ENCODE measurements at regions not wholly inside any gene's neighbourhood (a gene's known extent, or its start where the extent isn't known, plus 50 kb on each side); places are given as distances from the start of the nearest gene placed in this dataset.

DNA sequence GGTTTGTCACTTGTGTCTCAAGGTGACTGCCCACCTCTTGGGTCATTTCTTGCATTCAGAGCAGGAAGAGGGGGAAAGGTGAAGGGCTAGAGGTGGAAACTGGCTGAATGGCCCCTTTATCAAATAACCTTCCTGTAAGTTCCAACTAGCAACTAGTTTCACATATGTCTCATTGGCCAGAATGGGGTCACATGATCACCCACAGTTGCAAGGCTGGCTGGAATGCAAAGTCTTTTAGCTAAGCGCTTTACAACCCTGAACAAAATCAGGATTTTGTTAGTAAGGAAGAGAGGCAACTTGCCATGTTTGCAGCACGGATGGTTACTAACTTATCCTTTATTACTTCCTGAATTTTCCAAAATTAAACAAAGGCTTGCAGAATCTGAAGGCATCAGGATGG, 156.3 kb downstream of the EMX2 start:
- Histone ChIP-seq H3K9me3 (ENCODE audit: control insufficient read depth, insufficient read depth, low read length) (peaks cover 11% of the 10 kb centered on the region), H3K27ac (ENCODE audit: low read depth, low read length) (no peak overlapping the region), H3K4me3 (ENCODE audit: low read depth, low read length) (no peak overlapping the region), H3K27me3 (ENCODE audit: control insufficient read depth, insufficient read depth, low read length) (no peaks in the 10 kb centered on the region)
- no peak for DNase-seq (ENCODE audit: low read depth, low spot score)
- CTCF ChIA-PET, result no interaction called here
- POLR2A ChIA-PET, result no interaction called here
- TF ChIP-seq, protein P1, sequence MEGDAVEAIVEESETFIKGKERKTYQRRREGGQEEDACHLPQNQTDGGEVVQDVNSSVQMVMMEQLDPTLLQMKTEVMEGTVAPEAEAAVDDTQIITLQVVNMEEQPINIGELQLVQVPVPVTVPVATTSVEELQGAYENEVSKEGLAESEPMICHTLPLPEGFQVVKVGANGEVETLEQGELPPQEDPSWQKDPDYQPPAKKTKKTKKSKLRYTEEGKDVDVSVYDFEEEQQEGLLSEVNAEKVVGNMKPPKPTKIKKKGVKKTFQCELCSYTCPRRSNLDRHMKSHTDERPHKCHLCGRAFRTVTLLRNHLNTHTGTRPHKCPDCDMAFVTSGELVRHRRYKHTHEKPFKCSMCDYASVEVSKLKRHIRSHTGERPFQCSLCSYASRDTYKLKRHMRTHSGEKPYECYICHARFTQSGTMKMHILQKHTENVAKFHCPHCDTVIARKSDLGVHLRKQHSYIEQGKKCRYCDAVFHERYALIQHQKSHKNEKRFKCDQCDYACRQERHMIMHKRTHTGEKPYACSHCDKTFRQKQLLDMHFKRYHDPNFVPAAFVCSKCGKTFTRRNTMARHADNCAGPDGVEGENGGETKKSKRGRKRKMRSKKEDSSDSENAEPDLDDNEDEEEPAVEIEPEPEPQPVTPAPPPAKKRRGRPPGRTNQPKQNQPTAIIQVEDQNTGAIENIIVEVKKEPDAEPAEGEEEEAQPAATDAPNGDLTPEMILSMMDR (IDR thresholded peaks at IDR 0.05; ENCODE audit: low read depth, low read length), result no peak

DNA sequence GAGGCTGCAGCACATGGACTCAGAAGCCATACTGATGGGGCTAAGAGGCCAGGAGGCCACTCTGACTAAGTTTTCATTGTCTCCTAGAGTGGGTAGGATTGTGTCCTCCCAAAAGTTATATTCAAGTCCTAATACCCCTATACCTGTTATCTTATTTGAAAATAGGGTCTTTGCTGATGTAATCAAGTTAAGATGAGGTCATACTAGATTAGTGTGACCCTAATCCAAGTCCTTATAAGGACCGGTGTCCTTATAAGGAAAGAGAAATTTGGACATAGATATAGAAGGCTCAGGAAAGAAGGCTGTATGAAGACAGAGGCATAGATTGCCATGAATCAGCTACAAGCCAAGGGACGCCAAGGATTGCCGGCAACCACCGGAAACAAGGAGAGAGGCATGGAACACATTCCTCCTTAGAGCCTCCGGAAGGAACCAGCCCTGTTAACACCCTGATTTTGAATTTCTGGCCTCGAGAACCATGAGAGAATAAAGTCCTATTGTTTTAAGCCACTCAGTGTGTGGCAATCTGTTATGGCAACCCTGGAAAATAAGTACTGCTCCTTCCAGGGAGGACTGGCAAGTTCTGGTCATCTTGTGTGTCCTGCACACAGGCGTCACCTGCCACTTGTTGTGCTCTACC, 157.0 kb downstream of the EMX2 start:
- DNase-seq (ENCODE audit: low read depth, low spot score), result no peak

DNA sequence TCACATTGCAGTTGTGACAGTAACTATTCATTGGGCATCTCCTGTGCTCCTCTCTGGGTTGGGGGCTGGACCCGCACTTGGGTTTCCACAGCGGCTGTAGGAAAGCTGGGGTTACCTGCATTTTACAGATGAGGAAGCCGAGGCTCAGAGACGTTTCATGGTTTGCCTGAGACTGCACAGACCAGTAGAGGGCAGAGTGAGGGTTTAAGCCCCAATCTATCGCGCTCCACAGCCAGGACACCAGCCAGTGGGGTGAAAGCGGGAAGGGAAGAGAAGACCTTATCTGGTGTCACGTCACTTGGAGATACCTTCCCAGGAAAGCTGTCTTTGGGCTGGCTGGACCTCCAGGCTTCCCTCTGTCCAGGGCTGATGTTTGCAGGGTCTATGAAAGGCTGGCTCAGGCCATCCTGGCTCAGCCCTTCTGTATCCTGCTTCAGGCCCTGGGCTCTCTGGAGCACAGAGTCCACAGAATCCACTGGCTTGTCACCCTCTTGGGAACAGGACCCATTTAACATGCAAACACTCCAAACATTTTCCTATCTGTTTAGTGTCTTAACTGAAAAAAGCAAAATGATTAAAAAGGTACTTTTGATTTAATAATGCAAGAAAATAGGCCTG, 167.7 kb downstream of the EMX2 start:
- TF ChIP-seq, protein P1 (IDR thresholded peaks at IDR 0.05; ENCODE audit: low read depth, low read length), result no peak
- ChIA-PET POLR2A (no interaction called here), CTCF (no interaction called here)
- Histone ChIP-seq H3K27ac (ENCODE audit: low read depth, low read length) (no peak overlapping the region), H3K9me3 (ENCODE audit: control insufficient read depth, insufficient read depth, low read length) (peaks cover 15% of the 10 kb centered on the region; the same call in 1 of the 2 replicates), H3K27me3 (ENCODE audit: control insufficient read depth, insufficient read depth, low read length) (no peaks in the 10 kb centered on the region), H3K4me3 (ENCODE audit: low read depth, low read length) (no peak overlapping the region)
- no peak for DNase-seq (ENCODE audit: low read depth, low spot score)

More for the DNA sequence above, 157.0 kb downstream of the EMX2 start:
- ChIA-PET POLR2A (no interaction called here), CTCF (no interaction called here)
- Histone ChIP-seq H3K27ac (ENCODE audit: low read depth, low read length) (no peak overlapping the region), H3K27me3 (ENCODE audit: control insufficient read depth, insufficient read depth, low read length) (no peaks in the 10 kb centered on the region), H3K9me3 (ENCODE audit: control insufficient read depth, insufficient read depth, low read length) (peaks cover 11% of the 10 kb centered on the region), H3K4me3 (ENCODE audit: low read depth, low read length) (no peak overlapping the region)
- TF ChIP-seq, protein P1 (IDR thresholded peaks at IDR 0.05; ENCODE audit: low read depth, low read length), result no peak

DNA sequence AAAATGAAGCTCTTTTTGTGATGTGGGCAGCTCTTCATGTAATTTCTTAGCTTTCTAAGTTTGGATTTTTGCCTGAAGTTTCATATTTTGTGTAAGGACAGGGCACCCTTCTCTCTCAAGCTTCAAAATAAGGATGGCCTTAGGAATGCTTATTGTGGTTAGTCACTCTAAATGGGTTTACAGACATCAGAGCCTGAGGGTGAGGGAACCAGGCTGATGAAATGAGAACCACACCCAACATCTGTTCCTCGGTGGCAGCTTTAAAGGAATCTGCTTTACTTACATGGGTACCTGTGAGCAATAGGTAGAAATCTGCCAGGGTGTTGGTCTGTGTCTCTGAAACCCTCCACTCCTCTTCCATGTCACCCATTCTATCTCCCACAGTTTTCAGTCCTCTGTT, 174.3 kb downstream of the EMX2 start:
- Histone ChIP-seq H3K27me3 (ENCODE audit: control insufficient read depth, insufficient read depth, low read length) (no peaks in the 10 kb centered on the region), H3K4me3 (ENCODE audit: low read depth, low read length) (no peak overlapping the region), H3K9me3 (ENCODE audit: control insufficient read depth, insufficient read depth, low read length) (no peaks in the 10 kb centered on the region; the same call in 1 of the 2 replicates), H3K27ac (ENCODE audit: low read depth, low read length) (no peak overlapping the region)
- ChIA-PET POLR2A (no interaction called here), CTCF (no interaction called here)
- TF ChIP-seq, protein P1 (IDR thresholded peaks at IDR 0.05; ENCODE audit: low read depth, low read length), result no peak
- no peak for DNase-seq (ENCODE audit: low read depth, low spot score)

Data from AG04450 (cell line).